A673 (cell line): ENCODE measurements at regions not wholly inside any gene's neighbourhood (a gene's known extent, or its start where the extent isn't known, plus 50 kb on each side); places are given as distances from the start of the nearest gene placed in this dataset.
"Not testable (repeated sequence)": the region's sequence is repeated elsewhere in the genome, so short reads cannot be mapped to it uniquely, and the experiment has no call there.

Experiments
- EZH2 ChIP-seq: fragments of 200-600 bp; sonication (generic); IDR thresholded peaks from 2 replicates; pipeline ENCODE4 v1.6.1; 2017; ENCODE audit warnings: borderline replicate concordance, low read depth, mild to moderate bottlenecking, mixed read lengths, antibody characterized with exemption, low read length; ENCODE audit not compliant: poor library complexity, severe bottlenecking
- TF ChIP-seq, protein P1 (sequence below): fragments of 300-800, 200-600 bp; sonication (generic); conservative IDR thresholded peaks from 2 replicates; pipeline ENCODE4 v1.5.1; 2017; ENCODE audit warnings: low read depth, mild to moderate bottlenecking, antibody characterized with exemption, low read length, moderate library complexity, mixed read lengths

GRCh38 chr6:58128549-58128948, 811.1 kb downstream of the PRIM2 start:
- TF ChIP-seq, protein P1, sequence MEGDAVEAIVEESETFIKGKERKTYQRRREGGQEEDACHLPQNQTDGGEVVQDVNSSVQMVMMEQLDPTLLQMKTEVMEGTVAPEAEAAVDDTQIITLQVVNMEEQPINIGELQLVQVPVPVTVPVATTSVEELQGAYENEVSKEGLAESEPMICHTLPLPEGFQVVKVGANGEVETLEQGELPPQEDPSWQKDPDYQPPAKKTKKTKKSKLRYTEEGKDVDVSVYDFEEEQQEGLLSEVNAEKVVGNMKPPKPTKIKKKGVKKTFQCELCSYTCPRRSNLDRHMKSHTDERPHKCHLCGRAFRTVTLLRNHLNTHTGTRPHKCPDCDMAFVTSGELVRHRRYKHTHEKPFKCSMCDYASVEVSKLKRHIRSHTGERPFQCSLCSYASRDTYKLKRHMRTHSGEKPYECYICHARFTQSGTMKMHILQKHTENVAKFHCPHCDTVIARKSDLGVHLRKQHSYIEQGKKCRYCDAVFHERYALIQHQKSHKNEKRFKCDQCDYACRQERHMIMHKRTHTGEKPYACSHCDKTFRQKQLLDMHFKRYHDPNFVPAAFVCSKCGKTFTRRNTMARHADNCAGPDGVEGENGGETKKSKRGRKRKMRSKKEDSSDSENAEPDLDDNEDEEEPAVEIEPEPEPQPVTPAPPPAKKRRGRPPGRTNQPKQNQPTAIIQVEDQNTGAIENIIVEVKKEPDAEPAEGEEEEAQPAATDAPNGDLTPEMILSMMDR: not testable (repeated sequence)
- TF ChIP-seq EZH2: not testable (repeated sequence)
